ENCODE measurements at regions not wholly inside any gene's neighbourhood (a gene's known extent, or its start where the extent isn't known, plus 50 kb on each side); places are given as distances from the start of the nearest gene placed in this dataset.

DNA sequence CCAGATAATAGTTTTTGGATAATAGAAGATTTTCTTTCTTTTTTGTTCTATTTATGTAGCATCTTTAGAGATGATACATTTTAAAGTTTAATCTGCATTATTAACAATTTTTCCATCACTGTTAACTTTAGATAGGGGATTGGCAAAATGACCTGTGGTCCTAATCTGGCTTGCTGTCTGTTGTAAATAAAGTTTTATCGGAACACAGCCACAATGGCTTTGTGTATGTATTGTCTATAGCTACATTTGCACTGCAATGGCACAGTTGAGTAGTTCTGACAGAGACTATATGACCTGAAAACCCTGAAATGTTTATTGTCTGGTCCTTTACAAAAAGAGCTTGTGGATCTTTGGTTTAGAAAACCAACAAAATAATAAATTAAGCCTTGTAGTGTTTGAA is 97.0 kb upstream of the CERS6 start:
- TF ChIP-seq, protein P1, sequence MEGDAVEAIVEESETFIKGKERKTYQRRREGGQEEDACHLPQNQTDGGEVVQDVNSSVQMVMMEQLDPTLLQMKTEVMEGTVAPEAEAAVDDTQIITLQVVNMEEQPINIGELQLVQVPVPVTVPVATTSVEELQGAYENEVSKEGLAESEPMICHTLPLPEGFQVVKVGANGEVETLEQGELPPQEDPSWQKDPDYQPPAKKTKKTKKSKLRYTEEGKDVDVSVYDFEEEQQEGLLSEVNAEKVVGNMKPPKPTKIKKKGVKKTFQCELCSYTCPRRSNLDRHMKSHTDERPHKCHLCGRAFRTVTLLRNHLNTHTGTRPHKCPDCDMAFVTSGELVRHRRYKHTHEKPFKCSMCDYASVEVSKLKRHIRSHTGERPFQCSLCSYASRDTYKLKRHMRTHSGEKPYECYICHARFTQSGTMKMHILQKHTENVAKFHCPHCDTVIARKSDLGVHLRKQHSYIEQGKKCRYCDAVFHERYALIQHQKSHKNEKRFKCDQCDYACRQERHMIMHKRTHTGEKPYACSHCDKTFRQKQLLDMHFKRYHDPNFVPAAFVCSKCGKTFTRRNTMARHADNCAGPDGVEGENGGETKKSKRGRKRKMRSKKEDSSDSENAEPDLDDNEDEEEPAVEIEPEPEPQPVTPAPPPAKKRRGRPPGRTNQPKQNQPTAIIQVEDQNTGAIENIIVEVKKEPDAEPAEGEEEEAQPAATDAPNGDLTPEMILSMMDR (IDR thresholded peaks at IDR 0.05; ENCODE audit: insufficient read depth, low read length, poor library complexity, severe bottlenecking) = no peak
- TF ChIP-seq EZH2phosphoT487 (conservative IDR thresholded peaks at IDR 0.05; ENCODE audit: low read length) = no peak
- Histone ChIP-seq H3K4me3 (ENCODE audit: insufficient read depth, low read length, poor library complexity, severe bottlenecking) (no peak overlapping the region), H3K4me2 (ENCODE audit: low read depth, low read length, poor library complexity, severe bottlenecking) (no peak overlapping the region), H4K20me1 (ENCODE audit: low read depth, low read length) (no peaks in the 10 kb centered on the region), H3K79me2 (ENCODE audit: insufficient read depth, low read length) (no peaks in the 10 kb centered on the region), H3K9ac (ENCODE audit: low read length) (no peak overlapping the region), H3F3A (ENCODE audit: insufficient read depth) (no peaks in the 10 kb centered on the region), H2AFZ (ENCODE audit: low read depth, low read length, severe bottlenecking) (no peak overlapping the region), H3K27me3 (ENCODE audit: low read length) (no peaks in the 10 kb centered on the region), H3K9me2 (replicated peaks; ENCODE audit: insufficient read depth, low read length) (peaks cover 2% of the 10 kb centered on the region; the same call in 1 of the 2 replicates), H3K36me3 (ENCODE audit: low read length) (no peaks in the 10 kb centered on the region), H3K27ac (ENCODE audit: low read depth, low read length) (no peak overlapping the region), H3K9me3 (ENCODE audit: insufficient read depth, low read length) (no peaks in the 10 kb centered on the region)

DNA sequence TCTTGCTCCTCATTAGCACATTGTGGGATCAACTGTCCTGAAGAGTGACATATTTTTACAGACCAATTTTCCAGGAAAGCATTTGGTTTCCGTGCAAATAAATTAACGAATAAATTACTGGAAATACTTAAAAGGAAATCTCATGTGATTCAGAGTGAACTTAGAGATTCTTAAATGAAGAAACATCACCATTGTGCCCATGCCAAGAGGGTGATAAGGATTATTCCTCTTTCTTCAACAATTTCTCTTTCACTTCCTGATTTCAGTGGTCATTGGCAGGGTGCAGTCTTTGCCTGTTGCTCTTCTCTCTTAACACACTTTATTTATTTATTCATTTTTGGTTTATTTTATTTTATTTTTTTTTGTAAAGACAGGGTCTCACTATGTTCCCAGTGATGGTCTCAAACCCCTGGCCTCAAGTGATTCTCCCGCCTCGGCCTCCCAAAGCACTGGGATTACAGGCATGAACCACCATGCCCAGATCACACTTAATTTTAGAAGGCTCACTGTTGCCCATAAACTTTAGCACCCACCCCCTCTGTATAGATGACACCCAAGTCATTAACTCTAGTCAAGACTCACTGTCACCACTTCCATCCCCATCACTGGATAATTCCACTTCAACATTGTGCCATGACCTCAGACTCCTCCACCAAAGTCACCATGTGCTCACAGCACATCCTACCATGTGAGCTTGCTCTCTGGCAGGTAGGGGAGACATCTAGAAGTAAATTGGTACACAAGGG is 92.6 kb upstream of the CERS6 start:
- H4K20me1 ChIP-seq (ENCODE audit: low read depth, low read length) = no peaks in the 10 kb centered on the region
- no peak for TF ChIP-seq EZH2phosphoT487 (conservative IDR thresholded peaks at IDR 0.05; ENCODE audit: low read length)
- TF ChIP-seq, protein P1 (IDR thresholded peaks at IDR 0.05; ENCODE audit: insufficient read depth, low read length, poor library complexity, severe bottlenecking) = no peak

DNA sequence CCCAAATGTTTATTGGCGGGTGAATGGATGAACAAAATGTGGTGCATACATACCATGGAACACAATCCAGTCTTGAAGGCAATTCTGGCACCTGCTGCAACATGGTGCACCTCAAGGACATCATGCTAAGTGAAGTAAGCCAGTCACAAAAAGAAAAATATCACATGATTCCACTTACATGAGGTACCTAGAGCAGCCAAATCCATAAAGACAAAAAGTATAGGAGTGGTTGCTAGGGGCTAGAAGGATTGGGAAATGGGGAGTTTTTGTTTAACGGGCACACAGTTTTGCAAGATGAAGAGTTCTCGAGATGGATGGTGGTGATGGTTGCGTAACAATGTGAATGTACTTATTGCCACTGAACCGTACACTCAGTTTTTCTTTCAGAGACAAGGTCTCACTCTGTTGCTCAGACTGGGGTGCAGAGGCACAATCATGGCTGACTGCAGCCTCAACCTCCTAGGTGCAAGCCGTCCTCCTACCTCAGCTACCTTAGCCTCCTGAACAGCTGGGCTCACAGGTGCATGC is 90.9 kb upstream of the CERS6 start:
- no peaks in the 10 kb centered on the region for H3K36me3 ChIP-seq (ENCODE audit: low read length)
- 0 out of 2 replicates have a peak, but pooled peaks cover 2% of the 10 kb centered on the region for H3K9me2 ChIP-seq (replicated peaks; ENCODE audit: insufficient read depth, low read length)
- H4K20me1 ChIP-seq (ENCODE audit: low read depth, low read length) = no peaks in the 10 kb centered on the region
- no peaks in the 10 kb centered on the region for H3K27me3 ChIP-seq (ENCODE audit: low read length)
- no peak overlapping the region for H3K9ac ChIP-seq (ENCODE audit: low read length)
- no peak overlapping the region for H3K27ac ChIP-seq (ENCODE audit: low read depth, low read length)
- H2AFZ ChIP-seq (ENCODE audit: low read depth, low read length, severe bottlenecking) = no peak overlapping the region
- no peak for TF ChIP-seq EZH2phosphoT487 (conservative IDR thresholded peaks at IDR 0.05; ENCODE audit: low read length)
- TF ChIP-seq, protein P1 (IDR thresholded peaks at IDR 0.05; ENCODE audit: insufficient read depth, low read length, poor library complexity, severe bottlenecking) = no peak
- no peak overlapping the region for H3K4me3 ChIP-seq (ENCODE audit: insufficient read depth, low read length, poor library complexity, severe bottlenecking)
- no peak overlapping the region for H3K4me2 ChIP-seq (ENCODE audit: low read depth, low read length, poor library complexity, severe bottlenecking)
- H3F3A ChIP-seq (ENCODE audit: insufficient read depth) = no peaks in the 10 kb centered on the region
- H3K9me3 ChIP-seq (ENCODE audit: insufficient read depth, low read length) = no peaks in the 10 kb centered on the region
- H3K79me2 ChIP-seq (ENCODE audit: insufficient read depth, low read length) = no peaks in the 10 kb centered on the region

More for the DNA sequence above, 92.6 kb upstream of the CERS6 start:
- H3K4me3 ChIP-seq (ENCODE audit: insufficient read depth, low read length, poor library complexity, severe bottlenecking) = no peak overlapping the region
- no peaks in the 10 kb centered on the region for H3F3A ChIP-seq (ENCODE audit: insufficient read depth)
- no peaks in the 10 kb centered on the region for H3K36me3 ChIP-seq (ENCODE audit: low read length)
- H3K9ac ChIP-seq (ENCODE audit: low read length) = no peak overlapping the region
- 0 out of 2 replicates have a peak, but pooled peaks cover 2% of the 10 kb centered on the region for H3K9me2 ChIP-seq (replicated peaks; ENCODE audit: insufficient read depth, low read length)
- no peak overlapping the region for H3K4me2 ChIP-seq (ENCODE audit: low read depth, low read length, poor library complexity, severe bottlenecking)
- no peaks in the 10 kb centered on the region for H3K9me3 ChIP-seq (ENCODE audit: insufficient read depth, low read length)
- no peak overlapping the region for H2AFZ ChIP-seq (ENCODE audit: low read depth, low read length, severe bottlenecking)
- H3K27ac ChIP-seq (ENCODE audit: low read depth, low read length) = no peak overlapping the region
- no peaks in the 10 kb centered on the region for H3K79me2 ChIP-seq (ENCODE audit: insufficient read depth, low read length)
- no peaks in the 10 kb centered on the region for H3K27me3 ChIP-seq (ENCODE audit: low read length)
